ENCODE measurements at regions not wholly inside any gene's neighbourhood (a gene's known extent, or its start where the extent isn't known, plus 50 kb on each side); places are given as distances from the start of the nearest gene placed in this dataset.

DNA sequence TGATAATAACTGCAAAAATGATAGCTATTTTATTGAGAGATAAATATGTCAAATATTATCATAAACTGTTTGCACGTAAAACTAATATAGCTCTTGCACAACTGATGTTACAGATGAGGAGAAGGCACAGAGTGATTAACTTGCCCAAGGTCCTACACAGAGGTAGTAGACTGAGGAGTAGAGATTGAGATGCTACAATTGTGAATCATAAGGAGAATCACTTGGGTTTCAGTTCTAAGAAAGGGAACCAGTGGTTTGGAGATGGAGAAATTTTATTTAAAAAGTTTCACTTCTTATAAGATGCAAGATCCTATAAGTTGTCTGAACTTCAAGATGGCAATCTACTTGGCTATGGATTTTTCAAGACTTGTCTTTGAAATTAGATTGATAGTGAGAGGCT is 224.8 kb upstream of the RAG2 start (continued):
- TF ChIP-seq, protein P1, sequence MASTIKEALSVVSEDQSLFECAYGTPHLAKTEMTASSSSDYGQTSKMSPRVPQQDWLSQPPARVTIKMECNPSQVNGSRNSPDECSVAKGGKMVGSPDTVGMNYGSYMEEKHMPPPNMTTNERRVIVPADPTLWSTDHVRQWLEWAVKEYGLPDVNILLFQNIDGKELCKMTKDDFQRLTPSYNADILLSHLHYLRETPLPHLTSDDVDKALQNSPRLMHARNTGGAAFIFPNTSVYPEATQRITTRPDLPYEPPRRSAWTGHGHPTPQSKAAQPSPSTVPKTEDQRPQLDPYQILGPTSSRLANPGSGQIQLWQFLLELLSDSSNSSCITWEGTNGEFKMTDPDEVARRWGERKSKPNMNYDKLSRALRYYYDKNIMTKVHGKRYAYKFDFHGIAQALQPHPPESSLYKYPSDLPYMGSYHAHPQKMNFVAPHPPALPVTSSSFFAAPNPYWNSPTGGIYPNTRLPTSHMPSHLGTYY (CRISPR knock-in tag; IDR thresholded peaks at IDR 0.05): no peak
- TF ChIP-seq ZNF219 (CRISPR knock-in tag; IDR thresholded peaks at IDR 0.05; ENCODE audit: borderline replicate concordance): no peak
- no peak for TF ChIP-seq ESRRA (CRISPR knock-in tag; IDR thresholded peaks at IDR 0.05; ENCODE audit: borderline replicate concordance)
- TF ChIP-seq, protein P2, sequence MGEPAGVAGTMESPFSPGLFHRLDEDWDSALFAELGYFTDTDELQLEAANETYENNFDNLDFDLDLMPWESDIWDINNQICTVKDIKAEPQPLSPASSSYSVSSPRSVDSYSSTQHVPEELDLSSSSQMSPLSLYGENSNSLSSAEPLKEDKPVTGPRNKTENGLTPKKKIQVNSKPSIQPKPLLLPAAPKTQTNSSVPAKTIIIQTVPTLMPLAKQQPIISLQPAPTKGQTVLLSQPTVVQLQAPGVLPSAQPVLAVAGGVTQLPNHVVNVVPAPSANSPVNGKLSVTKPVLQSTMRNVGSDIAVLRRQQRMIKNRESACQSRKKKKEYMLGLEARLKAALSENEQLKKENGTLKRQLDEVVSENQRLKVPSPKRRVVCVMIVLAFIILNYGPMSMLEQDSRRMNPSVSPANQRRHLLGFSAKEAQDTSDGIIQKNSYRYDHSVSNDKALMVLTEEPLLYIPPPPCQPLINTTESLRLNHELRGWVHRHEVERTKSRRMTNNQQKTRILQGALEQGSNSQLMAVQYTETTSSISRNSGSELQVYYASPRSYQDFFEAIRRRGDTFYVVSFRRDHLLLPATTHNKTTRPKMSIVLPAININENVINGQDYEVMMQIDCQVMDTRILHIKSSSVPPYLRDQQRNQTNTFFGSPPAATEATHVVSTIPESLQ (CRISPR knock-in tag; IDR thresholded peaks at IDR 0.05): no peak
- no peak for TF ChIP-seq GABPB1 (CRISPR knock-in tag; IDR thresholded peaks at IDR 0.05)
- TF ChIP-seq, protein P3, sequence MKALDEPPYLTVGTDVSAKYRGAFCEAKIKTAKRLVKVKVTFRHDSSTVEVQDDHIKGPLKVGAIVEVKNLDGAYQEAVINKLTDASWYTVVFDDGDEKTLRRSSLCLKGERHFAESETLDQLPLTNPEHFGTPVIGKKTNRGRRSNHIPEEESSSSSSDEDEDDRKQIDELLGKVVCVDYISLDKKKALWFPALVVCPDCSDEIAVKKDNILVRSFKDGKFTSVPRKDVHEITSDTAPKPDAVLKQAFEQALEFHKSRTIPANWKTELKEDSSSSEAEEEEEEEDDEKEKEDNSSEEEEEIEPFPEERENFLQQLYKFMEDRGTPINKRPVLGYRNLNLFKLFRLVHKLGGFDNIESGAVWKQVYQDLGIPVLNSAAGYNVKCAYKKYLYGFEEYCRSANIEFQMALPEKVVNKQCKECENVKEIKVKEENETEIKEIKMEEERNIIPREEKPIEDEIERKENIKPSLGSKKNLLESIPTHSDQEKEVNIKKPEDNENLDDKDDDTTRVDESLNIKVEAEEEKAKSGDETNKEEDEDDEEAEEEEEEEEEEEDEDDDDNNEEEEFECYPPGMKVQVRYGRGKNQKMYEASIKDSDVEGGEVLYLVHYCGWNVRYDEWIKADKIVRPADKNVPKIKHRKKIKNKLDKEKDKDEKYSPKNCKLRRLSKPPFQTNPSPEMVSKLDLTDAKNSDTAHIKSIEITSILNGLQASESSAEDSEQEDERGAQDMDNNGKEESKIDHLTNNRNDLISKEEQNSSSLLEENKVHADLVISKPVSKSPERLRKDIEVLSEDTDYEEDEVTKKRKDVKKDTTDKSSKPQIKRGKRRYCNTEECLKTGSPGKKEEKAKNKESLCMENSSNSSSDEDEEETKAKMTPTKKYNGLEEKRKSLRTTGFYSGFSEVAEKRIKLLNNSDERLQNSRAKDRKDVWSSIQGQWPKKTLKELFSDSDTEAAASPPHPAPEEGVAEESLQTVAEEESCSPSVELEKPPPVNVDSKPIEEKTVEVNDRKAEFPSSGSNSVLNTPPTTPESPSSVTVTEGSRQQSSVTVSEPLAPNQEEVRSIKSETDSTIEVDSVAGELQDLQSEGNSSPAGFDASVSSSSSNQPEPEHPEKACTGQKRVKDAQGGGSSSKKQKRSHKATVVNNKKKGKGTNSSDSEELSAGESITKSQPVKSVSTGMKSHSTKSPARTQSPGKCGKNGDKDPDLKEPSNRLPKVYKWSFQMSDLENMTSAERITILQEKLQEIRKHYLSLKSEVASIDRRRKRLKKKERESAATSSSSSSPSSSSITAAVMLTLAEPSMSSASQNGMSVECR (CRISPR knock-in tag; IDR thresholded peaks at IDR 0.05; ENCODE audit: borderline replicate concordance): no peak
- no peak for TF ChIP-seq NR1H2 (CRISPR knock-in tag; IDR thresholded peaks at IDR 0.05)

DNA sequence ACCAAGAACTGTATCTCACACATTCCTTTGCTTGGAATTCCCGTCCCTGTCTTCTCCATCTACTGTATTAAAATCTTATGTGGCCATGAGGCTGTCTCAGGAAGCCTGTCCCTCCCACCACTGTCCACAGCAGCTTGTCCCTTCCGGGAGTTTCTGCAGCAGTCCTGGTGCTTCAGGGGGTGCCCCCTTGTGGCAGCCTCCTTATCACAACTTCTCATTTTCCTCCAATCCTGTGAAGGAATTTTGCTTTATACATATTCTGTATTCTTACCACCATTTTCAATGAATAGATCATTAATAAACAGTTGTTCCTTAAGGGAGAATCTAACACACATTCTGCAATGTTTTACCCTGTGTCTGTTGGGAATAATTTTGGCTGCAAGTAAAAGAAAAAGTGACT is 220.4 kb upstream of the RAG2 start:
- no peak overlapping the region for H3K4me3 Mint-ChIP-seq
- no peak overlapping the region for H3K27ac Mint-ChIP-seq
- CTCF ChIA-PET: interaction anchor here (0.6 kb wide), 1 partner anchor 72 kb away, joined by 3 read pairs; no protein-coding TSS in a partner anchor
- no peak for DNase-seq (ENCODE audit: low spot score)
- H3K4me1 Mint-ChIP-seq: no peaks in the 10 kb centered on the region
- peaks cover 83% of the 10 kb centered on the region for H3K9me3 Mint-ChIP-seq
- ATAC-seq: no peak
- peaks cover 25% of the 10 kb centered on the region for H3K27me3 Mint-ChIP-seq (ENCODE audit: low read depth)
- POLR2A ChIA-PET: no interaction called here
- peaks cover 68% of the 10 kb centered on the region for H3K36me3 Mint-ChIP-seq
- TF ChIP-seq ZNF416 (CRISPR knock-in tag; IDR thresholded peaks at IDR 0.05) (no peak), JUN (CRISPR knock-in tag; IDR thresholded peaks at IDR 0.05) (no peak), CREM (CRISPR knock-in tag; IDR thresholded peaks at IDR 0.05) (no peak), SOX15 (CRISPR knock-in tag; IDR thresholded peaks at IDR 0.05) (no peak), EMX1 (CRISPR knock-in tag; IDR thresholded peaks at IDR 0.05) (no peak), TEAD1 (CRISPR knock-in tag; IDR thresholded peaks at IDR 0.05) (no peak), IRF2 (CRISPR knock-in tag; IDR thresholded peaks at IDR 0.05; ENCODE audit: borderline replicate concordance, low read depth) (no peak), ZNF317 (CRISPR knock-in tag; IDR thresholded peaks at IDR 0.05; ENCODE audit: borderline replicate concordance, low read depth) (no peak), NFATC4 (CRISPR knock-in tag; IDR thresholded peaks at IDR 0.05) (no peak)
- TF ChIP-seq, protein P4, sequence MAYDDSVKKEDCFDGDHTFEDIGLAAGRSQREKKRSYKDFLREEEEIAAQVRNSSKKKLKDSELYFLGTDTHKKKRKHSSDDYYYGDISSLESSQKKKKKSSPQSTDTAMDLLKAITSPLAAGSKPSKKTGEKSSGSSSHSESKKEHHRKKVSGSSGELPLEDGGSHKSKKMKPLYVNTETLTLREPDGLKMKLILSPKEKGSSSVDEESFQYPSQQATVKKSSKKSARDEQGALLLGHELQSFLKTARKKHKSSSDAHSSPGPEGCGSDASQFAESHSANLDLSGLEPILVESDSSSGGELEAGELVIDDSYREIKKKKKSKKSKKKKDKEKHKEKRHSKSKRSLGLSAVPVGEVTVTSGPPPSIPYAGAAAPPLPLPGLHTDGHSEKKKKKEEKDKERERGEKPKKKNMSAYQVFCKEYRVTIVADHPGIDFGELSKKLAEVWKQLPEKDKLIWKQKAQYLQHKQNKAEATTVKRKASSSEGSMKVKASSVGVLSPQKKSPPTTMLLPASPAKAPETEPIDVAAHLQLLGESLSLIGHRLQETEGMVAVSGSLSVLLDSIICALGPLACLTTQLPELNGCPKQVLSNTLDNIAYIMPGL (CRISPR knock-in tag; IDR thresholded peaks at IDR 0.05): no peak
- TF ChIP-seq, protein P5, sequence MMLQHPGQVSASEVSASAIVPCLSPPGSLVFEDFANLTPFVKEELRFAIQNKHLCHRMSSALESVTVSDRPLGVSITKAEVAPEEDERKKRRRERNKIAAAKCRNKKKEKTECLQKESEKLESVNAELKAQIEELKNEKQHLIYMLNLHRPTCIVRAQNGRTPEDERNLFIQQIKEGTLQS (CRISPR knock-in tag; conservative IDR thresholded peaks at IDR 0.05): no peak
- TF ChIP-seq, protein P6, sequence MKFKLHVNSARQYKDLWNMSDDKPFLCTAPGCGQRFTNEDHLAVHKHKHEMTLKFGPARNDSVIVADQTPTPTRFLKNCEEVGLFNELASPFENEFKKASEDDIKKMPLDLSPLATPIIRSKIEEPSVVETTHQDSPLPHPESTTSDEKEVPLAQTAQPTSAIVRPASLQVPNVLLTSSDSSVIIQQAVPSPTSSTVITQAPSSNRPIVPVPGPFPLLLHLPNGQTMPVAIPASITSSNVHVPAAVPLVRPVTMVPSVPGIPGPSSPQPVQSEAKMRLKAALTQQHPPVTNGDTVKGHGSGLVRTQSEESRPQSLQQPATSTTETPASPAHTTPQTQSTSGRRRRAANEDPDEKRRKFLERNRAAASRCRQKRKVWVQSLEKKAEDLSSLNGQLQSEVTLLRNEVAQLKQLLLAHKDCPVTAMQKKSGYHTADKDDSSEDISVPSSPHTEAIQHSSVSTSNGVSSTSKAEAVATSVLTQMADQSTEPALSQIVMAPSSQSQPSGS (CRISPR knock-in tag; IDR thresholded peaks at IDR 0.05; ENCODE audit: borderline replicate concordance, low read depth): no peak
- TF ChIP-seq, protein P3 (CRISPR knock-in tag; IDR thresholded peaks at IDR 0.05; ENCODE audit: borderline replicate concordance): no peak
- TF ChIP-seq, protein P7, sequence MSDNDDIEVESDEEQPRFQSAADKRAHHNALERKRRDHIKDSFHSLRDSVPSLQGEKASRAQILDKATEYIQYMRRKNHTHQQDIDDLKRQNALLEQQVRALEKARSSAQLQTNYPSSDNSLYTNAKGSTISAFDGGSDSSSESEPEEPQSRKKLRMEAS (CRISPR knock-in tag; IDR thresholded peaks at IDR 0.05): no peak

All from WTC11 (cell line).